ENCODE measurements at regions not wholly inside any gene's neighbourhood (a gene's known extent, or its start where the extent isn't known, plus 50 kb on each side); places are given as distances from the start of the nearest gene placed in this dataset.

DNA sequence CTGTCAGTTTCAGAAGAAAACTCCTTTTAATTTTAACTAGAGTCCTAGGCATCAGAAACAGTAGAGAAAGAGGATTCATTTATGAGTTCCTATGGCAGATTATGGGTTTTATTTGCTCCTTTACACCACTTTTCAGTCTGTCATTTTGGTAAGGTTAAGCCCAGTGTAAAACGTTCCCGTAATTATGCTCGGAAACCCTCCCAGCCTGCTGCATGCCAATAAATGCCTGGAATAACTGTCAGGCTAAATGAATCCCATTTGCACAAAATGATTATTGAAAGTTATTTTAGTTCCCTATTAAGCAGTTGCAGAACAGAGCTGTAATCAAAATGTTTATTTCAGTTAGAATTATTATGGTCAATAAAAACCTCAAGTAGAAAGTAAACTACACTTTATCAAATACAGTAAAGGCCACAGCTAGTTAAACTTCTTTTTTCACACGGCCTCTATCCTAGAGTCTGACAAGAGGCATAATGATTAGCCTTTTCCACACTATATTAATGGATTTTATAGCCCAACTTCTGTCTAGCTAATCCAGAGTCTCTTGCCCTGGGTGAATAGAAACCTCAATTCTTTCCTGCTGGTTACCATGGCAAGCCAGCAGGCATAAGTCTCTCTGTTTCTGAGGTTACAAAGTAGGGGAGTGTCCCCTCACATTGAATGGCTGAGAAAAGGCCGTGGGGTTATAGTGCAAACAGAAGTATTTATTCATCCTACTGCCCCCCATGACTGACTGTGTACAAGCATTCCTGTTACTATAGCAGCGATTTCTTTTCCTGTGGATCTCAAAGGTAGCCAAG, 80.8 kb upstream of the NPVF start:
- Histone ChIP-seq H3K27me3 (replicated peaks) (no peaks in the 10 kb centered on the region), H3K4me3 (ENCODE audit: low read depth, low read length) (no peak overlapping the region), H3K36me3 (replicated peaks) (no peaks in the 10 kb centered on the region), H3K27ac (no peak overlapping the region)
- no peak for DNase-seq
- TF ChIP-seq, protein P1, sequence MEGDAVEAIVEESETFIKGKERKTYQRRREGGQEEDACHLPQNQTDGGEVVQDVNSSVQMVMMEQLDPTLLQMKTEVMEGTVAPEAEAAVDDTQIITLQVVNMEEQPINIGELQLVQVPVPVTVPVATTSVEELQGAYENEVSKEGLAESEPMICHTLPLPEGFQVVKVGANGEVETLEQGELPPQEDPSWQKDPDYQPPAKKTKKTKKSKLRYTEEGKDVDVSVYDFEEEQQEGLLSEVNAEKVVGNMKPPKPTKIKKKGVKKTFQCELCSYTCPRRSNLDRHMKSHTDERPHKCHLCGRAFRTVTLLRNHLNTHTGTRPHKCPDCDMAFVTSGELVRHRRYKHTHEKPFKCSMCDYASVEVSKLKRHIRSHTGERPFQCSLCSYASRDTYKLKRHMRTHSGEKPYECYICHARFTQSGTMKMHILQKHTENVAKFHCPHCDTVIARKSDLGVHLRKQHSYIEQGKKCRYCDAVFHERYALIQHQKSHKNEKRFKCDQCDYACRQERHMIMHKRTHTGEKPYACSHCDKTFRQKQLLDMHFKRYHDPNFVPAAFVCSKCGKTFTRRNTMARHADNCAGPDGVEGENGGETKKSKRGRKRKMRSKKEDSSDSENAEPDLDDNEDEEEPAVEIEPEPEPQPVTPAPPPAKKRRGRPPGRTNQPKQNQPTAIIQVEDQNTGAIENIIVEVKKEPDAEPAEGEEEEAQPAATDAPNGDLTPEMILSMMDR (IDR thresholded peaks at IDR 0.05; ENCODE audit: low read depth, low read length, missing control alignments): no peak
- in situ Hi-C loops (cut with HindIII; ENCODE audit: low pct_ligation_motif_present, low sequenced_read_pairs): no loop called here

DNA sequence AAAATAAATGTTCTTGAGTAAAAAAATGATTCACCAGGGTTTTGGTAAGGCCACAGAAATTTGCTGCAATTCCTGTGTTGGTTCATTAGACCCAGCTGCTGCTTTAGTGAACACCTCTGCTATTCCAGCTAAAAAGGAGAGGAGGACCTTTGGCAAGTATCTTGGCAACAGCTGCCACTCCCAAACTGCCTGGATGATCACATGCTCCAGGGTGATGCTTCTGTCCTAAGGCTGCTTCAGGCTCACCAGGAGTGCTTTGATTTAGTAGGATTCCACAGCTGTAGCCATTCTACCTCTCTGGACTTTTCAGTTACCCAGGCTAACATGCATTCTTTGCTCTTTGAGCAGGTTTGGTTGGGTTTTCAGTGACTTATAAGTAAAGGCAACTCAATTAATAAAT, 82.6 kb upstream of the NPVF start:
- no peak for DNase-seq
- no peak overlapping the region for H3K27ac ChIP-seq
- H3K27me3 ChIP-seq (replicated peaks): no peaks in the 10 kb centered on the region
- no peak overlapping the region for H3K4me3 ChIP-seq (ENCODE audit: low read depth, low read length)
- in situ Hi-C loops (cut with HindIII; ENCODE audit: low pct_ligation_motif_present, low sequenced_read_pairs): no loop called here
- TF ChIP-seq, protein P1 (IDR thresholded peaks at IDR 0.05; ENCODE audit: low read depth, low read length, missing control alignments): no peak
- H3K36me3 ChIP-seq (replicated peaks): no peaks in the 10 kb centered on the region

DNA sequence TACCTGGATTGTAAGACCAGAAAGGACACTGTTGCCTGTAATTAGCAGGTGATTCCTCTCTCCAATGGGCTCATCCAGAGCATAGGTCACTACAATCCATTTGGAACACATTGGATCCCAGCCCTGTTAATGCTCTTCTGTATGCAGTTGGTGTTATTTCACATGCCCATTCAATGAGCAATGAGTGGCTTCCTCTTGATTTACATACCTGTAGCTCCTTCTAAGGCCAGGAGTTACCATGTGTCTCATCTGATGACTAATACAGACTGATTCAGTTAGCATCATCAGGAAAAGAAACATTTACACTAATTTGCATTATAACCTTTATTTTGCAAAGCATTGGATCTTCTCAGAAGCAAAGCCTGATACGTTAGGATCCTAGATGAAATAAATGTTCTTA, 83.1 kb upstream of the NPVF start:
- in situ Hi-C loops (cut with HindIII; ENCODE audit: low pct_ligation_motif_present, low sequenced_read_pairs): no loop called here

GRCh38 chr7:25312968-25313367, 84.7 kb upstream of the NPVF start:
- Histone ChIP-seq H3K27me3 (replicated peaks) (no peaks in the 10 kb centered on the region), H3K27ac (no peak overlapping the region), H3K36me3 (replicated peaks) (no peaks in the 10 kb centered on the region), H3K4me3 (ENCODE audit: low read depth, low read length) (no peak overlapping the region)
- TF ChIP-seq, protein P1 (IDR thresholded peaks at IDR 0.05; ENCODE audit: low read depth, low read length, missing control alignments): no peak
- DNase-seq: no peak
- in situ Hi-C loops (cut with HindIII; ENCODE audit: low pct_ligation_motif_present, low sequenced_read_pairs): no loop called here

More for the DNA sequence above, 83.1 kb upstream of the NPVF start:
- DNase-seq: no peak
- Histone ChIP-seq H3K27me3 (replicated peaks) (no peaks in the 10 kb centered on the region), H3K36me3 (replicated peaks) (no peaks in the 10 kb centered on the region), H3K4me3 (ENCODE audit: low read depth, low read length) (no peak overlapping the region), H3K27ac (no peak overlapping the region)
- TF ChIP-seq, protein P1 (IDR thresholded peaks at IDR 0.05; ENCODE audit: low read depth, low read length, missing control alignments): no peak

DNA sequence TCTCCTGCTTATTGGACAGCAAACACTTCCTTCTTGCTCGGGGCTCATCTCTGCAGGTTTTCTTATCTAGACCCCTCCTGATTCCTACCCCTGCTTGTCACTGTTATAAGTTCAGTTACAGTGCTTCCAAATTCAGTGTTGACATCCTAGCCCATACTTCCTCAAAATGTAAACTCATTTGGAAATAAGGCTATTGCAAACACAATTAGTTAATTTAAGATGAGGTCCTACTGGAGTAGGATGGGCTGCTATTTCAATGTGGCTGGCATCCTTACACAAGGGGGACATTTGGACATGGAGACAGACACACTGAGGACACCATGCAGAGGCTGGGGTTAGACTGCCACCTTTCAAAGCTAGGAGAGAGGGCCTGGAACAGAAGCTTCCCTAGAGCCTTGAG, 85.2 kb upstream of the NPVF start:
- Histone ChIP-seq H3K27me3 (replicated peaks) (no peaks in the 10 kb centered on the region), H3K4me3 (ENCODE audit: low read depth, low read length) (no peak overlapping the region), H3K36me3 (replicated peaks) (no peaks in the 10 kb centered on the region), H3K27ac (no peak overlapping the region)
- DNase-seq: no peak
- TF ChIP-seq, protein P1 (IDR thresholded peaks at IDR 0.05; ENCODE audit: low read depth, low read length, missing control alignments): no peak
- in situ Hi-C loops (cut with HindIII; ENCODE audit: low pct_ligation_motif_present, low sequenced_read_pairs): no loop called here

All from brain microvascular endothelial cell (primary cell).